ENCODE measurements at regions not wholly inside any gene's neighbourhood (a gene's known extent, or its start where the extent isn't known, plus 50 kb on each side); places are given as distances from the start of the nearest gene placed in this dataset.

GRCh38 chr10:131691481-131692090, 209.2 kb upstream of the PPP2R2D start:
- TF ChIP-seq CTCF (IDR thresholded peaks at IDR 0.05) = no peak
- TF ChIP-seq POLR2AphosphoS5 (IDR thresholded peaks at IDR 0.05) = no peak
- TF ChIP-seq POLR2A (IDR thresholded peaks at IDR 0.05) = no peak

Measured in gastroesophageal sphincter (tissue), 3 donors.